Smooth muscle cell of the brain vasculature (primary cell): ENCODE measurements at regions not wholly inside any gene's neighbourhood (a gene's known extent, or its start where the extent isn't known, plus 50 kb on each side); places are given as distances from the start of the nearest gene placed in this dataset.

Source experiments
- DNase-seq: peaks from one replicate; pipeline ENCODE4 v3.0.0-alpha.2; 2012; ENCODE audit warnings: low read depth, low spot score

DNA sequence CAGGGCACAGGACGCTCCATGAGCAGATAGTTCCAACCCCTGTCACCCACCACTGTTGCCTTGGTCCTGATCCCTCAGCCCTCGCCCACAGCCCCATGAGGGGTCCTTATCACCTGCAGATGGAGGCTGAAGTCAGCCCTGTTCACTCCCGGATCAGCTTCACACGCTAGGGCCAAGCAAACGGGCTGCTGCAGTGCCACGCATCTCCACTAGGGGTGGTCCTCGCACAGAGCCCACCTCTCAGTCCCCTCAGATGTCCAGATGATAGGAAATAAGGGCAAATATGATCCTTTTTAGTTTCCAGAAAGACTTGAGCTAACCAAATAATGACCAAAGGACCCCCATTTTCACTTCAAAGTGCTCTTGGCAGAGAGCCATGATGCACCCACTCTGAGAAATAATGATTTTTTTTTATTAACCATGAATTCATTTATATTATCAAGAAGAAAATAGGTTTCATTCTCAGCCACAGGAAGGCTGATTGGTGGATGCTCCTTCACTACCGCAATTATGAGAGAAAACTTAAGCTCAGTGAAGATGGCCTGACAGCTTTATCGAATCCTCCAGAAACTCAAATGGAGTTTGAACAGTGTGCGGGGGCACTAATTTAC, 71.9 kb upstream of the KLHL29 start:
- DNase-seq, result no peak

DNA sequence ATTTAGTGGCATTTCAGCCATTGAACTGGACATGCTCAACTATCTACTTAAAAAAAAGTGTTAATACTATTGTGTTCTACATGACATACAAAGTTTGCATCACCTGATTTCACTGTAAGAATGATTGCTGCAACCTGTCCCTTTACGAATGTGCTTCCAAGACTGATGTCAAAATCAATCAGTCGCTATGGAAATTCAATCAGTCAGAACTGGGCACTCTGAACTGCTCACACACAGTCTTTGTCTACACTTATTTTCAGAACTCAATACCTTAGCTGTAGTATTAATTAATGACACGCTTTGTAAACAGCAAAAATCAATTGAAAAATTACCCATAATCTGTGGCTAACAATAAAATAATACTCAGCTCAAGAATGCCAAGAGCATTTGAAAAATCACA, 70.3 kb upstream of the KLHL29 start:
- no peak for DNase-seq

DNA sequence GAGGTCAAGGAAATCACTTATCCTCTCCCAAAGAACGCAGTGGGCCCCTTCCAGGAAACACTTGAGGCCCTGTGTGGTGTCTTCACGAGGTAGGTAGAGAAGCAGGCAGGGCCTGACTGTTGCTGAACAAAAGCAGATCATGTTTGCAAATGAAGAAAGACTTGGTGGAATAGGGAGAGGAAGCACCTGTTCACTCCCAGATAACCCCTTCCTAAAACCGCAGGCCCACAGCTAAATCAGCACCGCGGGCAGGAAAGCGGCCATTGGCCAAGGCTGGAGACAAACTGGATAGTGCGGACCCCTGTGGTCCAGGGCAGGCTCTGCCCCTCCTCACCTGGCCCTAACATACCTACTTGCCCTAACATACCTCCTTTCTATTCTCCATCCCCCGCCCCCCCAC, 64.9 kb upstream of the KLHL29 start:
- no peak for DNase-seq

DNA sequence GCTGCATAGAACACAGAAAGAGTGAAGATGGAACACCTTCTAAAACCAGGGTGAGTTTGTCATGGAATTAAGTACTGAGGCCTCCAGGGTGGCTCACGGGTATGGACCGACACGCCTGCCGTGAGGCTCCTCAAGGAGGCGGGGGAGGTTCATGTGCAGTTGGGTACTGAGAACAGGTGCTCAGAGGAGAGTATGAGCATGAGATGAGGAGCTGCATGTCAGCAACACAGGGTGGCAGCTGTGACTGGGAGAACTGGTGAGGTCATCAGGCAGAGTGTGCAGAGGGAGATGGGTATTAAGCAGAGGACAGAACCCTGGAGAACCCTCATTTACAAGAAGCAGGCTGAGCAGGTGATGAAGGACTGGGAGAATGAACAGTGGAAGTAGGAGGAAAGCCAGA, 63.2 kb upstream of the KLHL29 start:
- no peak for DNase-seq

DNA sequence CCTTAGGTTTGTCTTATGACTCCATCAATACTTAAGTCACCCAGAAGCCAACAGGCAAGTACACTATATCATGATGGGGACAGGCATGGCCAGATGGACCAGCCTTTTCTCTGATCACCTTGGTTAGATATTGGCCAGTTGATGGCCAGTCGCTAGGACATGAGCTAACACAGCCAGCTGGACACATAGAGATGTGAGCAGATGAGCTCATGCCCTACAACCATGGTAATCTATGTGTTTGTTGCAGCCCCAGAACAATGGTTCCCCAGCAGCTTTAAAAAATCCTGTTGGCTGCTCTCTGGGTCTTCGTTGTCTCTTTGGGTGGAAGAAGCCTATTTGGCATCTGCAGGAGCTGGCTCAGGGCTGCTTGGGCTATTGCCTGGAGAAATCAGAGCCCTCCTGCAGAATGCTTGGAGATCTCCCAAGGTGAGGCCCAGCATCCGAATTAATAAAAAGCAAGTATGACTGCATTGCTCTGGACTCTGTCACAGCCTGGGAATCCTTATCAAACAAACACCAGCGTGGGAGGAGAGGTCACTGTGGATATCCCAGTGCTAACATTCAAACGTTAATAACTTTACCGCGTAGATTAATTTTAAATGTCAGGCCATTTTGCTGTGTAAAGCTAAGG, 62.3 kb upstream of the KLHL29 start:
- no peak for DNase-seq

DNA sequence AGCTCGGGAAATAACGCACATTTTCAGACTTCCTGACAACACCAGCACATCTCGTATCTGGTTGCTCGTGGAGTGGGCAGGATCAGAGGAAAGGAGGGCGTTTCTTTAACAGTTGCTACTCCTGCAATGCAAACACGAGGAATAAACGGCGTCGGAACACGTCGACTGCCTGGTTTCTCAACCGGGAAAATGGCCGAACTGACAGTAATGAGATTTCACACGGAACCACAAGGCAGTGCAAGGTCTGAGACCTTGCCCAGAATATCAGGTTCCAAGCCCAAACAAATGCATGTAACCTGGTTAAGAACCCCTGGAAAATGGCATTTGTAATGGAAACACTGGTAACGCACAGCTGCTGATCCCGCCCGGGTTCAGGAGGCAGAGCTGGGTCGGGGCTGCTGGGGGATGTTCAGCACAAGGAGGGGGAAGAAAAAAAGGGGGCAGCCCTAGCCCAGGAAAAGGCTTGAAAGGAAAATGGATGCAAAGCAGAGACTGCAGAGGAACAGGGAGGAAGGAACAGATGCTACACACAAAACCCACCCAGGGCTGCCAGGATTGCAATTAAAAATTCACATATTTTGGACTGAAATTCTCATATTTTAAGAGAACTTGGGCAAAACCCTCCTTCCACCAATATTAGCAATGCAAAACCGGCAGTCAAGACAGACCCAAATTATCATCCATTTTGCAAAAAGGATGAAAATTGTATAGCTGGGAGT, 61.6 kb upstream of the KLHL29 start:
- no peak for DNase-seq

DNA sequence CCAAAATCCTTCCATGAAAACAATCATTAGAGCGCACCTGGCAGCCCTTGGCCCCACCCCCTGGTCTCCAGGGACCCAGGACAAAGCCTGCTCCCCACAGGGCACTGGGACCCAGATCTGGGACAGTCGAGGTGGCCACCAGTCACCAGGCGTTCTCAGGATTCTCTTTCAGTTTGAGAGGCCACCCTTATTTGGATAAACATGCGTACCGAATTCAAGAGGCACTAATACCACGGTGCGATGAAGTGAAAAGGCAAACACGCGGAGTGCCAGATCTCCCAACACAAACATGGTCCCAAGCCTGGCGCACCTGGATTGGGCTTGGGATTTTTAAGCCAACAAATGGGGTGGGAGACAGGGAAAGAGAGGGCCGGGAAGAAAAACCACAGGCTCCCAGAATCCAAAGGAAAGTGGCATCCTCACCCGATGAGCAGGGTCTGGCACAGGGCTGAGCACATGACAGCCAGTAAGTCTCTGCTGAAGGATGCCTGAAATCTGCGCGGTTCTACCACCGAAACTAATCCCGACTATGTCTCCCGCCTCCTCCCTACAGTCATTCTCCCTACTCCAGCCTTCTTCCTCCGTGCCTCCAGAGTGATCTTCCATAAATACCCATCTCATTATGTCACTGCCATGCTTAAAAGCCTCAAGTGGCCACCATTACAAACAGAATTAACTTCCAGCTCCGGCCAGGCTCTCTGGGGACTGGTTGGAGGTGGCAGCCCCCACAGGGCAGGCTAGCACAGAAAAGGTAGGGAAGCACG, 60.9 kb upstream of the KLHL29 start:
- no peak for DNase-seq

DNA sequence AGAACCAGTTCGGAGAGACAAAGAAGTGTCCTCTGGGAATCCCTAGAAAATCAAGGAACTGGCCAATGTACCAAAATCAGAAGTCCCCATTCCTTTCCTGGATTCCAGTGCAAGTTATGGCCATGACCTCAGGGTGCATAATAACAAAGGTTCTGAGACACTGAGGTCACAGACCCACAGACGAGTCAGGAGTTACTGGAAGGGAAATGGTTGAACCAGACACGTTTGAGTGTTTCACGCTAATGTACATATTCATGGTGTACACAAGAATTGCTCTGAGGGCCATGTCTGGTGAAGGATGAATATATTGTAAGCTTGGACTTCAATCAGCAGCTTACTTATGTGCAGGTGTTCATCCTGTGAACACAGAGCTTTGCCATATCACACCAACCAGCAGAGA, 58.6 kb upstream of the KLHL29 start:
- DNase-seq, result no peak

DNA sequence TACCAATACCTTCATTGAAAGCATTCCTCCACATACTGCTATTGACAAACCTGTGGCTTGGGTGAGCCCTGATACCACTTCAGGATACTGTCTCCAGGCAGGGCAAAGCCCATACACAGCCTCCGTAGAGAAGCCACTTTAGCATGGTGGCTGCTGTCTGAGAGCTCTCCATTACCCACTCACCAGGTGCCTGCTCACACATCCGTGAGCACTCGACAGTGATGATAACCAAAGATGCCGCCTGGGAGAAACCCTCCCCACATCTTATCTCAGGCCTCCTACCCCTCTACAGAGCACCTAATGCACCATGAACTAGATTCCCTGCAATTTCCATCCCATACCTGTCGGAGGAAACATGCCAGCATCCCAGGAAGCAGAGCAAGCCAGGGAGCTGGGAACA, 57.6 kb upstream of the KLHL29 start:
- no peak for DNase-seq

DNA sequence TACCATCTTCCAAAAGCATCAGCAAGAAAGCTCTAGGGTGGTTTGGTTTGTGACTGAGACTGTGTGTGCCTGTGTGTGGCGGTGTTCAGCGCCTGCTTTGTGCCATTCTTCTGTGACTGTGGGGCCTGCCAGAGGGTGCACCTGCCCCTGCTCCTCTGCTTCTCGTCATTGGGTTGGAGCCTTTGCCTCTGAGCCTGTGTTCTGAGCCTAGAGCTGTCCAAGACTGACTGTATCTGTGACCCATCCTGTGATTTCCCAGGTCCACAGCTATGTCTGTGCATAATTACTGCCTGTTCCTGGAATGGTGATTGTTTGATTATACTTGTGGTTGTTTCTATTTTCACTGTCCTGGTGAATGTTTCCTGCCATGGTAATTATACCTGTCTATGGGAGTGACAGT, 57.1 kb upstream of the KLHL29 start:
- no peak for DNase-seq

DNA sequence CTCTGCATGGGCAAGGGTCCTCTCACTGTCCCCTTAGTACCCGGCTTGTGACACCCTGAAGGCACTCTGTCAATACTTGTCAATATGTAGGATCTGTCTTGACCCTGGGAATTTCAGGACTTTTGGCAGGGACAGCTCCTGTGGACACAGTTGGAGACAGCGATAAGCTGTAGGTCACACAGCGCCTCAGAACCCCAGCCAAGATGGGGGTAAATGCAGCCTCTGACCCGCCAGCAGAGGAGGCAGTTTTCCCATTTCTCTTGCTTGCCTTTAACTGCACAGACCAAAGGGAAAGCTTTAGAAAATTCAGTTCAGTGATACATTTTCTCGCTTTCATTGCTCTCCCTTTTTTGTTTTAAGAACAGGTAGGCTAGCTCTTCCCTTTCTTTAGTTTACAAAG, 54.8 kb upstream of the KLHL29 start:
- no peak for DNase-seq
